ENCODE measurements at regions not wholly inside any gene's neighbourhood (a gene's known extent, or its start where the extent isn't known, plus 50 kb on each side); places are given as distances from the start of the nearest gene placed in this dataset.

DNA sequence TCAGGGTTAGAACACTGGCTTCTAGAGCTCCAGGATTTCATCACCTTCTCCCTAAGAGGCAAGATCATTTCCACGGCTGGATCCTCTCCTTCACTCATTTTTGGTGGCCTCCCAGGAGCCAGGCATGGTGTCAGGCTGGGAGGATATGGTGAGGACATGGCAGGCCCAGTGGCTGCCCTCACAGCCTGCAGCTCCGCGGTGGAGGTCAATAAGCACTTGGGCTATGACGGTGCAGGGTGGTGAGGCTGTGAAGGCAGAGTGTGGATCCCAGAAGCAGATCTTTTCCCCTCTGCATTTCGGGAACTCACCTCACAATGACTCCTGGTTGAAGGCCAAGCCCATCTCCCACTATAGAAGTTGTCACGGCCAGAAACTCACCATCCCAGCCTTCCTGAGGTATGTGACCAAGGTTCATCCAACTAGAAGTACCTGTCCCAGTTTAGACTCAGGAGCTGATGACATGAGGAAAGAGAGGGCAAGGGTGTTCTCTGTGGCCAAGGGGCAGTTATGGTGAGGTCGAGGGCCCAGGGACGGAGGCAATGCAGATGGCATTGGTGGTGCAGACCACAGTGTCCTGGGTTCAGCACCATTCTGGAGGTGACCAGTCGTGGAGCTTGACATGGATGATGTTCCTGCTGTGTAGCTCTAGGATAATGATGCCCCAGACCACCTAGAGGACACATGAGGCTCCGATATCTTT, 100.1 kb upstream of the SMAD3 start:
- TF ChIP-seq CTCF (IDR thresholded peaks at IDR 0.05 in 2 of 3, conservative IDR thresholded peaks at IDR 0.05 in 1 of 3; ENCODE audit: borderline replicate concordance in 1 of 3, insufficient read depth in 1 of 3, low read depth in 2 of 3, low read length in 2 of 3) (no peak), EZH2 (IDR thresholded peaks at IDR 0.05) (no peak), ATF3 (IDR thresholded peaks at IDR 0.05) (no peak), CBX3 (IDR thresholded peaks at IDR 0.05; ENCODE audit: low read depth) (no peak), TCF7L2 (IDR thresholded peaks at IDR 0.05; ENCODE audit: borderline replicate concordance, extremely low read depth, insufficient read depth, insufficient read length) (no peak), MAX (IDR thresholded peaks at IDR 0.05) (no peak), CEBPB (IDR thresholded peaks at IDR 0.05; ENCODE audit: low read depth) (no peak), POLR2A (IDR thresholded peaks at IDR 0.05; ENCODE audit: borderline replicate concordance, extremely low read depth, insufficient read depth, insufficient read length) (no peak), RAD21 (IDR thresholded peaks at IDR 0.05; ENCODE audit: low read depth) (no peak), EGR1 (IDR thresholded peaks at IDR 0.05; ENCODE audit: low read depth) (no peak)
